ENCODE measurements at regions not wholly inside any gene's neighbourhood (a gene's known extent, or its start where the extent isn't known, plus 50 kb on each side); places are given as distances from the start of the nearest gene placed in this dataset.

- no peak for DNase-seq
These were observed 1068.8 kb upstream of the ADGRL4 start for GRCh38 chr1:80075351-80075750.

GRCh38 chr1:80072563-80072962 lies 1066.0 kb upstream of the ADGRL4 start:
- no peak for DNase-seq

DNA sequence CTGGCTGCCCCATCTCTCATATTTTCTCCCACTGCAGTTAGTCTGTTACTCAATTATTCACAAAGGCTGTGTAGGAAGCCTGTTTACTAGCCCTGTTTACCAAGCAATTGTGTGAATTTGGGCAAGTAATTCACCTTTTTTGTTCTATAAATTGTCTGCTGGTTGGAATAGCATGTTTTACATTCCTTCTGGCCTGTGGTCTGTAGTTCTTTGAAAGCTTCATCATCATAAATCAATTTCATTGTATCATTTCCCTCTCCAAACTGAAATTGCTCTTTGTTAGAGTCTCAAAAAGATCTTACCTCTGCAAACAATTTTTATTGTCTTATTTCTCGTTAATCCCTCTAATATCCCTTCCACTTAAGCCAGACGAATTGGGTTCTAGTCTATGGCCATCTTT lies 1059.5 kb upstream of the ADGRL4 start:
- peak; percentile 96 for DNase-seq

GRCh38 chr1:80064524-80064923 lies 1058.0 kb upstream of the ADGRL4 start:
- no peak for DNase-seq

DNA sequence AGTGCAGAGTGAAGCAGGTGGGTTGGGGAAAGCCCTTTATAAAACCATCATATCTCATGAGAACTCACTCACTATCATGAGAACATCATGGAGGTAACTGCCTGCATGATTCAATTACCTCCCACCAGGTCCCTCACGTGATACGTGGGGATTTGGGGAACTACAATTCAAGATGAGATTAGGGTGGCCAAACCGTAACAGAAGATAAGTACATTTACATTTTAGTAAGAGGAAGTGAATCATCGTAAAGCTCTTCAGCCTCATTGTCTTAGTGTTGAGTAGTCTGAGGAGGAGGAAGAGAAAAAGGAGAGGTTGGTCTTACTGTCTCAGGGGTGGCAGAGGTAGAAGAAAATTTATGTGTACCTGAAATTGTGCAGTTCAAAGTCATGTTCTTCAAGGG lies 1053.4 kb upstream of the ADGRL4 start:
- no peak for DNase-seq

- peak; percentile 7 for DNase-seq
These were observed 1049.6 kb upstream of the ADGRL4 start for GRCh38 chr1:80056179-80056578.

- peak; percentile 97 for DNase-seq
These were observed 1047.6 kb upstream of the ADGRL4 start for GRCh38 chr1:80054129-80054528.

GRCh38 chr1:80053613-80054012 lies 1047.1 kb upstream of the ADGRL4 start:
- DNase-seq = no peak

DNA sequence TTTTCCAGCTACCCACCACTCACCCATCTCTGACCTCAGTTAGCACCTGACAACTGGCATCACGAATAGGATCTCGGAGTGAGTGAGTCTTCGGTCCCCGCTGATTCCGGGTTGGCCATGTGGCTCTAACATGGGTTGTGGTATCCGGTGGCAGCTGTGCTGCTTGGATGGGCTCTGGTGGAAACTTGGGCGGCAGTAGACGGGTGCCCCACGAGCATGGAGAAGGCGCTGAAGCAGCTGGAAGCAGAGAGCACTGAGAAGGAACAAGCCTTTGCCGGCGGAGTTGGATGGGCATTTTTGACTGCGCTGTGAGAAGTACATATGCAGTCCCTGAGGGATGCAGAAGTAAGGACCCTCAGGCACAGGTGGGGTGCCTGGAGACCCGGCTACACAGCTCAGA lies 1044.0 kb upstream of the ADGRL4 start:
- no peak for DNase-seq

DNA sequence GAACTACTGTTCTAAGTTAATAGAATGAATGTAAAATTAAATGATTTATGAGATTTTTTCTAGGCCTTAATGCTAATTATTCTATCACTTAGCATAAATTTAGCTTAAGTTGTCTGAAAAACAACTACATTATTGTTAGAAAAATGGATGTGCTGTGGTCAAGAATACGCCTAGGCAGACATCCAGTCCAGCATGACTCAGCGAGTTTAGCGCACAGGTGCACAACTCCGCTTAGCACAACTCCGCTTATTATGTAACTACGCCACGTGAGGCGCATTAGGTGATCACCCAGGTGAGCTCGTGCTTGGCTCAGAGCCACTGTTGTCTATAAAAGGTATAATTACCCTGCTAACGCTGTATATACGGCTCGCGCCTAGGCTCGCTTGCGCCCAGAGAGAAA lies 1043.6 kb upstream of the ADGRL4 start:
- DNase-seq = no peak

DNA sequence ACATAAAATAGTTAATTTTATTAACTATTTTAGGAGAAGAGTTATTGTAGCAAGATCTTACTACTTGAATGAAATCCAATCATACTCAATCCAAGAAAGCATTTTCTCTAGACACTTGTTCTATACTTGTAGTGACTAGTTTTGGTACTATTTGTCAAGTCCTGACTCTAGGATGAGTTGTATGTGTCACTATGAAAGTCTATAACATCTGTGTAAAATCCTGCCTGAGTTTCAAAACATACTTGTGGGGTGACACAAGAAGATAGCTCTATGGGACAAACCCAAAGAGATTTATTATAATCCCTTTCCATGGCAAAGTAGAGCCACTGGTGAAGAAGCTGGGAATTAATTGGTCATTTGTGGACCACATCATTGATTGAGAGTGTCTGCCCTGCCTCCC lies 1042.2 kb upstream of the ADGRL4 start:
- no peak for DNase-seq

DNA sequence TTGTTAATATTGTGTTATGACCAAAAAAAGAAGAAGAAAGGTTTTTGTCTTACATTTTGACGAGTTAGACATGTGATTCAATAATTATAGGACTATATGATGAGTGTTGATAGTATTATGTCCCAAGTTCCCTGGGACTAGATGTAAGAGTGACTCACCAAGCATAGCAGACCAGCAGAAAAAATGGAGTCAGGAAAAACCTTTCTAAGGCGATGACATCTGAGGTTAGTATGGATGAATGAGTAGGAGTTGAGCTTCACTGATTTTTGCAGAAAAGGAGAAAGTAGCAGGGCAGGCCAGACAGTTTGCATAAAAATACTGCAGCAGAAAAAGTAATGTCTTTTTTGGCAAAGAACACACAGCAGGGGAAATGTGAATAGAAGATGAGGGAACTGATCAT lies 1041.3 kb upstream of the ADGRL4 start:
- no peak for DNase-seq

GRCh38 chr1:80044662-80045061 lies 1038.1 kb upstream of the ADGRL4 start:
- no peak for DNase-seq

- DNase-seq = no peak
These were observed 1030.3 kb upstream of the ADGRL4 start for GRCh38 chr1:80036690-80037432.

DNA sequence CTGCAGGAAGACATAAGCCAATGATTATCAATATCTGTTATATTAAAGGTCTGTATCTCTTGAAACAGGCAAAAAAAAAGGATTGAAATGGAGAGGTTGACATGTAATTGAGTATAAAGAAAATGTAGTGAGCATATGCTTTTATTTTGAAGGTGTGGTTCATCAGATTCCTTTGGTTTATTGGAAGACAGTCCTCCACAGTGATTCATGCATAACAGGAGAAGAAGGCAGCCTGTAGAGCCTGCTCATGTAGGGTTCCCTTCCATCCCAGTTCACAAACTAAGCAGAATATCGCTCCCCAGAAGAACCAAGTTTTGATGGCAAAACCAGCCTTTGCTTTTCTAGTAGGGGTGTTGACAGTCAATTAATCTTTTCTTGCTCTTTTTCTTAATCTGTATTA lies 1016.8 kb upstream of the ADGRL4 start:
- no peak for DNase-seq

DNA sequence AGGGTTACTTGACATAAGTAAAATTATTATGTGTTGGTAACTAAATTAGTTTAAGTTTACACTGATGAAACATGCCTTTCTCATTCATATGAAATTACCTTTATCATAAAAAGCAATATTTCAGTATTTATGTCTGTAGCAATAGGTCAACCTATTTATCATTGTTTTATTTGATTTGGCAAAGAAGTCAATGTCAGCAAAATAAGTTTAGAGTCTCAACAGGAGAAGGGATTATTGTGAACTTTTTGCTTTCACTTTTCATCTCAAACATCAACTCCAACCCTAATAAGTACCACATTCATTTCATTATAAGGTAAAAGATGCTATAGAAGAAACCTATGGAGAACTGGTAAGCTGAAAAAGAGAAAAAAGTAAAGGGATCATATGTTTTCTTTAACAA lies 1015.4 kb upstream of the ADGRL4 start:
- DNase-seq = no peak

GRCh38 chr1:80018348-80018747 lies 1011.8 kb upstream of the ADGRL4 start:
- DNase-seq = no peak

DNA sequence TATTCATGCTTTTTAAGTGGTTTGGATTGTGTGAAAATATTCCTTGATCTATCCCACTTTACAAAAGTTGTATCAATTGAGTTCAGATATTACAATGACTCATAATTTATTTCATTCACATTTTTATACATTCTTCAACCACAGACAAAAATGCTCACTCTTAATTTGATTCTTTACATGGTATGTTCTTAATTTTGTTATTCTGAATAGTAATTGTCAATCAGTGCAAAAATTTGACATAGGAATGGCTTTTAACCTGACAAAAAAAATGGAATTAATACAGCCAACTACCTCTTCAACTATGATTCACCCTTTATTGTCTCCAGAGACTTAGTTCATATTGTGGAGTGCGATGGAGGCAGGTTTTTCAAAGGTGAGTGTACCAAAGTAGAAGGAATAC lies 1002.4 kb upstream of the ADGRL4 start:
- DNase-seq = no peak

DNA sequence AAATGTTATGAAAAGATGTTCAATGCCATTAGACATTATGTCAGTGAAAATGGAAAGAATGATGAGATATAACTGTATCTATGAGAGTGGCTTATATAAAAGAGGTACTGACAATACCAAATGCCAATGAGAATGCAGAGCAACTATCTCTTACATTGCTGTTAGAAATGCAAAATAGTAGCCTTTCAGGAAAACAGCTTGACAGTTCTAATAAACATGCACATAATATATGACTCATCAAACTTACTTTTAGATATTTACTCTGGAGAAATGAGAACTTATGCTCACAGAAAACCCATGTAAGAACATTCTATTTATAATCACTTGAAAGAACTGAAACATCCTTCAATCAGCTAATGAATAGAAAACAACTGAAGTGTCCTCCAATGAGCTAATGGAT lies 996.7 kb upstream of the ADGRL4 start:
- no peak for DNase-seq

DNA sequence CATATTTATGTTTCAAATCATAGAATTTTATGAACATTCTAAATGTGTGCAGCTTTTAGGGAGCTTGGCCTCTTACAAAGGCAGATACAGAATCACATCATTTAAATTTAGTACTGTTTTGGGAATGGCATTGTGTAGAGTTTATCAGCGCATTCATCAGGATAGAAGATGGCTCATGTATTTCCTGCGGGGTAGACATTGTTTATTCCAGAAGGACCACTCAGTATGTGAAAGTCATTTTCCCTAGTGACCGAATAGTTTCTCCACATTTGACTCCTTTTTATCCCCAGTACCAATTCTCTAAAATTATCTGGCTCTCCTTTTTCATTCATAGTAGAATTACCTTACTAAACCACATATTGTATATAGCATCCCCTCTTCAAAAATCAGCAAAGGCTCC lies 981.9 kb upstream of the ADGRL4 start:
- no peak for DNase-seq

DNA sequence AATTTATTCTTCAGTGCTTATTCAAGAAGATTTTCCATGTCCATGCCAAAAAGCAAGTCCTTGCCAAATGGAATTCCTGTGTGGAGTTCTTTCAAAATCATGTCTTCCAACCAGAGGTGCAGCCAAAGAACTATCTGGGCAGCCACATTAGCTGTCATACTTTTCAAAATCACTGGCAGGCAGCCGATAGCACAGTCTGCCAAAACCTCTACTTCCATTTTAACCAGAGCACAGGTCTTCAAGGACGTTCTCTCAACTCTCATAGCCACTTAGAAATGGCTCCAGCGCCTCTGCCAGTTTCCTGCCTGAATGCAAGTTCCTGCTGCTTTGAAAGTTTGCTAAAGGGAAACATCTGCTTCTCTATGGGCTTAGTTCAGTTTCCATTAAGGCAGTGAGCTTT lies 975.7 kb upstream of the ADGRL4 start:
- peak; percentile 61 for DNase-seq

GRCh38 chr1:79981481-79981880 lies 975.0 kb upstream of the ADGRL4 start:
- no peak for DNase-seq

- no peak for DNase-seq
These were observed 972.8 kb upstream of the ADGRL4 start for GRCh38 chr1:79979346-79979745.

DNA sequence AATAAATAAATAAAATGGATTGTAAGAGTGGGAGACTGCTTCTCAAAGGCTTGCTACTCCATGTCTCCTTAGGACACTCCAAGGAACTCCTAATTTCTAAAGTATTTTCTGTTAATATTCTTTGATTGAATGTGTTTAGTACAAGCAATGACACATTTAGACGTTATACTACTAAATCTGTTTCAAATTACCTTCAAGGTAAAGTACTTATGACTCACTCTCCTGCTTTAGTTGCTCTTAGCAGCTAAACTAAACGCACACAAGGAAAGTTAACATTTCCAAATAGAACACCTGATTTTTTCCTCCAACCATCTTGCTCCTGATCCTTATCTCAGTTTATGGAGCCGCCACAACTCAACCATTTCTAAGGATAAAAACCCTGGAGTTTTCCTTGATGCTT lies 969.8 kb upstream of the ADGRL4 start:
- no peak for DNase-seq

DNA sequence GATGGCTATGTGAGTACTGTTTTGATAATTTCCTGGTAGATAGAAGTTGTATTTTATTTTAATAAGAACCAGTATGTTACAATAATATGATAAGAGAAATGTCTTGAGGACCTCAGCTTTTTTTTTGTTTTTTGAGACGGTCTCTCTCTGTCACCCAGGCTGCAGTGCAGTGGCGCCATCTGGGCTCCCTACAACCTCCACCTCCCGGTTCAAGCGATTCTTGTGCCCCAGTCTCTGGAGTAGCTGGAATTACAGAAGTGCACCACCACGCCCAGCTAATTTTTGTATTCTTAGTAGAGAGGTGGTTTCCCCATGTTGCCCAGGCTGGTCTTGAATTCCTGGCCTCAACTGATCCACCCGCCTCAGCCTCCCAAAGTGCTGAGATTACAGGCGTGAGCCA lies 968.1 kb upstream of the ADGRL4 start:
- no peak for DNase-seq

- peak; percentile 22 for DNase-seq
These were observed 963.4 kb upstream of the ADGRL4 start for GRCh38 chr1:79969886-79970285.

Measured in NCI-H1105 treated with DMSO at 0.1 percent for 48 hours (cell line).